GM21737 (cell line): ENCODE measurements at regions not wholly inside any gene's neighbourhood (a gene's known extent, or its start where the extent isn't known, plus 50 kb on each side); places are given as distances from the start of the nearest gene placed in this dataset.

Experiments used
- ATAC-seq: cut with Tn5 transposase; IDR thresholded peaks from one replicate; pipeline ENCODE4 v1.9.1; 2021; ENCODE audit warnings: mild to moderate bottlenecking, moderate library complexity; ENCODE audit not compliant: unreplicated experiment

- ATAC-seq, result no peak
Observed at GRCh38 chr5:96142184-96142781, 180.6 kb upstream of the ELL2 start.

DNA sequence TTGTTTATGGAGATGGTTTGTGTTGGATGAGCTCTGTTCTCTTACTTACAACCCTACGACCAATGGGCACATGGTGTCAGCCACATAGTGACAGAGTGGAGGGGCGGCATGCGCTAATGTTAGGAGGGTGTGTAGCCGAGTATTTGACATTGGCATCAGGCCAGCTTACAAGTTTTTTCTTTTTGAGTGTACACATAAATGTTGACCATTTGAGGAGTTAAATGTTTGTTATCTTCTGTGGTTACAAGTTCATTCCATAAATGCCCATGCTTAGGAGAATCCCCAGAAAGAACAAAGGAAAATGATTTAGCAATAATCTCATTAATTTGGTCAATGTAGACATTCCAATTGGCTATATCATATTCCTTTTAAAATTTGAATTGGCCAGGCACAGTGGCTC lies 180.1 kb upstream of the ELL2 start:
- ATAC-seq, result no peak

DNA sequence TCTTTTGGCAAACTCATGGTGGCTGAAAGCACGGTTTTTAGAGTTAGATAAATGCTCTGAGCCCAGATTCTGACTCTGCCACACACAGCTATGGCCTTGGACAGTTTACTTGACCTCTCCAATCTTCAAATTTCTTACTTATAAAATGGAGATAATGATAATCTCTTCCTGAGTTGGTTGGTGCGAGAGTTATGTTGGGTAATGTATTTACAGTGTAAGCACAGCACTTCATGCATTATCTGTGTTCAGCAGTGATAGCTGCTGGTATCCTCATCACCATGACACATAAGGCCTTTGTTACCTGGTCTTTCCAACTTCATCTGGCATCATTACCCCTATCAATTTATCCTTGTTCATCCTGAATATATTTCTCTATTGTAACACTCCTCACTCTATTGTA lies 178.8 kb upstream of the ELL2 start:
- ATAC-seq, result no peak

DNA sequence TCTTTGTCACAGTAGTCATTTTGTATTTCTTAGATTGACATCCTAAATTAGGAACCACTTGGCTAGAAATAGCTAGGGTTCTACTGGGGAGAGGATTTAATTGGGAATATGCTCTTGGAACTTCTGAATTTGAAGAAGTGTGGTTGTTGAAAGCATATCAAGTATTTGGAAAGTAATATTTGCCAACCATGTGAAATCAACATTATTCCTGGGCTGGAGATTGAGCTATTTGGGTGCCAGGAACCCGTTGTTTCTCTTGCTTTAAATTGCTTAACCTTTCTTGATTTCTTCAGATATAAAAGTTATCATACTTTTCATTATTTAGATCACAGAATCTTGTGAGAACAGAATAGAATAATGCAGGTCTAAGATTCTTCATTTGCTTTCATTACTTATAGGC lies 178.4 kb upstream of the ELL2 start:
- no peak for ATAC-seq

DNA sequence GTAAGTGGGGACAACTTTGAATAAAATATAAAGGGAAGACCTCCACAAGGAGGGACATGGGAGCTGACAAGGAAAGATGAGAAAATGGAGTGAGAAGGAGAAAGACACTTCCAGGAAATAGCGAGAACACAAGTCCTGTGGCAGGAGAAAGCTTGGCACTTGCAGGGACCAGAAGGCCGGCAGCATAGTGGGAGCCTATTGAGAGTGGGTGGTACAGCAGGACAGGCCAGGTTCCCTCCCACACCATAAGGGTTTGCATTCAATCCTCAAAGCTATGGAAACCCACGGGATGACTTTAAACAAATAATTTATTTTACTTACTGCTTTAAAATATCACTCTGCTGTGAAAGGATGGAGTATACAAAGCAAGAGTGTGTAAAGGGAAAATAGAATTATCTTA lies 173.2 kb upstream of the ELL2 start:
- no peak for ATAC-seq

- ATAC-seq, result no peak
Observed at GRCh38 chr5:96133341-96134079, 171.9 kb upstream of the ELL2 start.

DNA sequence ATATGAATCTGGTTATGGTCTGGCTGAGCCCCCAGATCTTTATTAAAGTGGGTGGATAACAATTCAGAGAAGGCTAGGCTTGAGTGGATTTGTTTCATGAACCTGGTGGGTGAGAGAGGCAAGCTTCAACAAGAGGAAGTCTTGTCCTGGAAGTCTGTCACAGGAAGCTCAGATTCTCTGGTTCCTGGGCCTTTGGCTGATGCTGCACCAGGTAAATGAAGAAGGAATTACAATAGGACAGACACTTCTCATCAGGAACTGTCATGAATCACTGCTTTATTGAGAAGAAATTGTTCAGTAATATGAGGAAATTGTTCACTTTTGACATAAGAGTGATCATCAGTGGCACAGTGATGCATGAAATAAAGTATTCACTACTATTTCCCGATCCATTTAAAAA lies 167.6 kb upstream of the ELL2 start:
- ATAC-seq, result no peak

- ATAC-seq, result no peak
Observed at GRCh38 chr5:96128204-96128864, 166.7 kb upstream of the ELL2 start.

DNA sequence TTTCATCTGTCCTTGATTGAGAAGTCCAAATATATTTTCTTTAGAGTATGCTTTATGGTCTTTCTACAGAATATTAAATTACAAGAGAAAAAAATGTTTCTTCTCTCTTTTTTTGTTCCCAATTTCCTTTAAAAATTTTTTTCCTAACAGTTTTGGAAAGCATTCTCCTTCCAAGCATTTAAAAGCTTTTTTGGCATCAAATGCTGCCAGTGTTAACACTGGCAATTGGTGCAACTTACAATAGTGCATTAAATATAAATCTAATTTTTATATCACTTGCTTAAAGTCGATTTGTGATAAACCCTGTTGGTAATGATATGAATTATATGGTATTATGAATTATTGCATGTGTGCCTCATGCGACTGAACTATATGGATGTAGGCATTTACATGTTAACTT lies 165.9 kb upstream of the ELL2 start:
- ATAC-seq, result no peak

- no peak for ATAC-seq
Observed at GRCh38 chr5:96125231-96125891, 163.7 kb upstream of the ELL2 start.

- no peak for ATAC-seq
Observed at GRCh38 chr5:96124589-96124988, 162.9 kb upstream of the ELL2 start.

- no peak for ATAC-seq
Observed at GRCh38 chr5:96123418-96123817, 161.8 kb upstream of the ELL2 start.

DNA sequence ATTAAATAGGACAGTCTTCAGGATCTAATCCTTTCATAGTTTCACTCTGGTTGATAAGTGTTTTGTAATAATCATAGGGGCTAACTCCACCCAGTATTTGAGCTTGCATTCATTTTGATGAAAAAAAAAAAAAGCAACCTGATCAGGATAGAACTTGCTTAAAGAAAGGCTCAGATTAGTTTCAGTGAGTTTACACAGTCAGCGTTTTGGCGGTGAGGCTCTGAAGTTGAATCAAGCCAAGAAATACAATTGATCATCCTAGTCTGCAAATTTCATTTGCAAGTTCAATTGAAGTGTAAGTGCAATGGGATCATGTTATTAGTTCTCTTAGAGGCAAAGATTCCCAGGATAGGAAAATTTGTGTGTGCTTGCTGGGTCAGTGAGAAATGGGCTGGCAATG lies 159.7 kb upstream of the ELL2 start:
- ATAC-seq, result no peak

DNA sequence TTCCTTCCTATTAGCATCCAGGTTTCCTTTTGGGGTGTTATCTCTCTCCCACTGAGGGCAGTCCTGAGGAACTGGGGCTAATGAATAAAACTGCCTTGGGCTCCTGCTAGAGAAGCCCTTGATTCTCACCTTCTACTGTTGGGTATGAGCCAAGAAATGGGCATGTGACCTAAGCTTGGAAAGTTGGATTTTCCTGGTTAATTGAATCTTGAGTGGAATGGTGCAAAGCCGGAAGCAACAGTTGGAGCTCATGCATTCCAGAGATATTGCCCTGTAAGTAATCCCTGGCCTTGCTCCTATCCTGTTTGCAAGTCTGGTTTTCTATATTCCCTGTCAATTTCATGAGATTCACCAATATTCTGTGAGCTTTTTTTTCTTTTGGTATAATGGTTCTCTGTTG lies 158.5 kb upstream of the ELL2 start:
- no peak for ATAC-seq

DNA sequence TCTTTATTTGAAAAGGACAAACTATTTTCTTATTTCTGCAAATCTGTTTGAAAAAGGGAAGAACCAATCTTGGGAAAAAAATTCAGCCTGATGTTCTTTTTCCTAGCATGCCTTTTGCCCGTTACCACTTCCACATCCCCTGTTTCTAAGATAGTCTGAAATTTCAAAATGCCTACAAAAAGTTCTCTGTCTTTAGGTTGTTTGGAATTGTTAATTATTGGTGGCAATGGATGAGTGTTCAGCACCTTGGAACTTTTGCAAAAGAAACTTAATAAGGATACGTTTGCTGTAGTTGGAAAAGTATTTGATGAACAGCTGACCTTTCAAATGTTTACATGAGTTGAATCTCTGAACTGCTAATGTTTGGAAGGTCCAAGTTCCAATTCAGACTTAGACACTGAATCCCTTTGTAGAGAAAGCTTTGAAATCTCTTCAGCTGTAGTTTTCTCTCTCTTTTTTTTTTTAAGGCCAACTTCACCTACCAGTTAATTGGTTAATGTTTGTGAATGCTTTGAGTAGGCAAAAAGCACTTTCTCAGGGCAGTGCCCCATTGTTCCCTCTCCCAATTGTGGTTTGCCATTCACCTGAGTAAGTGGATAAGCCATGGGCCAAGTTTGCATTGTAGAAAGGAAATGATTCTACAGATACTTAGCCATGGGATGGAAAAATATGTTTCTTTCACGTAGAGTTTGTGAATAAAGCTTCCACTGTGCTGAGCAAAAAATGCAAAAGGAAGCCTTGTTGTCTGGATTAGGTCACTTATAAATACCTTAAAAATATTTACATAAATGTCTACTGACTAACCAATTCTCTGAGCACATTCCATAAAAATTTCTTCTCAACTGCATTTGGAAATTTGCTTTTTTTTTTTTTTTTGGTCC lies 156.4 kb upstream of the ELL2 start:
- no peak for ATAC-seq

DNA sequence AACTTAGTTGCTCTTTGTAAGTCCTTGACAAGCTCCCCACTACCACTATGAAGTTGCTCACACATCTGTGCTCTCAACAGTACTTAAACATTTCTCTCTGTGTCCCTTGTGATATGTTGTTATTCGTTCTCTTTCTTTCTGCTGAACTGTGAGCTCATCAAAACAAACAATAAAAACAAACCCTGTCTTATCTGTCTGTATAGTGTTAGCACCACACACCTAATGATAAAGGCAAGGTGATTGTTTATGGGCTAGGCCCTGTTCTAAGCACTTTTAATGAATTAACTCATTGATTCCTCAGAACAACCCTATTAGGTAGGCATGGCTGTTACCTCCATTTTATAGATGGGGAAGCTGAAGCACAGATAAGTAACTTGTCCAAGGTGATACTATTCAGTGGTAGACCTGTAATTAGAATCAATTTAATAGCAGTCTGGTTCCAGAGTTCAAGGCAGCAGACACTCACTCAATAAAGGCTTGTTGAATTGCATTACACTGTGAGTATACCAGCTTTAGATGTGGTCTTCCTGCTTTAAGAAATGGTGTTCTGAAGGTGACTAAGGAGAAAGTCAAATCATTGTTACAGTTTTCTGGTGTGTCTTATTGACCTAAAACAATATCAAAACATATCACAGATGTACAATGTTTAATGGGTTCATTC lies 153.6 kb upstream of the ELL2 start:
- no peak for ATAC-seq

DNA sequence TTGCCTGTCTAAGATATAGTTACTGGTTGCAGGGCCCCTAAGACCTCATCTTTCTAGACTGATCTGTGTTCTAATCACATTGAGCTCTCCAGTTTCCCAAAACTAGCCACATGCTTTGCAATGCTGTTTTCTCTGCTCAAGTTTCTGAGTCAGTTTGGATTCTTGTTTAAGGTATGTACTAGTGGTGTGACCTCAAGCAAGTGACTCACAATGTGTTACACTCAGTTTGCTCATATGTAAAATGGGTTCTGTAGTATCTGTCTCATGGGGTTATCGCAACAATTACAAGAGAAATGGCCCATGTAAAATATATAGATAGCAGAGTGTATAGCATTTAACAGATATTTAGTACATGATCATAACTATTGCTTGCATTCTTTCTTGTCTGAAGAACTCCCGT lies 153.1 kb upstream of the ELL2 start:
- no peak for ATAC-seq

DNA sequence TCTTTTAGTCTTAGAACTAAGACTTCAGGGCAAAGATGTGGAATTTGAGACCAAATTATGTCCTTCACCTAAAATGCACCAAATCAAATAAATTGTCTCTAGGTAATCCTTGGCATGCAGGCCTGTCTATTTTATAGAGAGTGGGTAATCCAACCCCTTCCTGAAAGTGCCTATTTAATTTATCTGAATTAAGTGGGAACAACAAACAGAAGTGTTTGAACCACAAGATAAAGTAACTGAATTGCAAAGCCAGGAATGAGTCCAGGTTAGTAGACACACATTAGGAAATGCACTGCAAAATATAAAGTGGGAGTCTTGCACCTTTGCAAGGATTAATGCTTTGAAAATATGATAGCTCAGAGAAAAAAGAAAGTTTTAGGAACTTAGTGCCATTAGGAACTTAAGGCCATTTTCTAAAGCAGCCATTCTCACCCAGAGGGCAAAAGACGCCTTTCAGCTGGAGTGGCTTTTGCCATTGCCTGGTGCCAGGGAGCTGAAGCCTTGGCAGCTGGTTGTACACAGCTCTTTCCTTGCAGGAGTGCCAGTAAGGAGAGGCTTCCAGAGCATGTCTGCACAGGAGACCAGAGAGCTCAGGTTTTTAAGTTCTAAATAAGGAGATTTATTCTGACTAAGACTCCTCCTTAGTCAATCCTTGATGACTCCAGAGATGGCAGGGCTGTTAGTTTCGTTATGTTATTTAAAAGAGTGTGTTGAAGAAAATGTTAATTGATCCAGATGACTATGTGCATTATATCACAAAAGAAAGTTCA lies 151.7 kb upstream of the ELL2 start:
- ATAC-seq, result no peak

DNA sequence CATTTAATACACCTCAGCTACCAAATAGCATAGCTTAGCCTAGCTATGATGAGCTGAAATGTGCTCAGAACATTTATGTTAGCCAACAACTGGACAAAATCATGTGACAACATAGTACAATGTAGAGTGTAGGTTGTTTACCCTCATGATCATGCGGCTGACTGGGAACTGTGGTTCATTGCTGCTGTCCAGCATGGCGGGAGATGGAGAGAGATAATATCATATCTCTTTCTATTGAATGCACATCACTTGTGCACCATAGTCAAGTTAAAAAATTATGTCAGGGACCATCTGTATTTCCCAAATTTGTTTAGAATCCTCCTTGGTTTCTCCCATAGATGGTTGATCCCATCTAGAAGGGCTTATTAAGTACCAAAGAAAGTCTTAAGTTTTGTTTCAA lies 151.1 kb upstream of the ELL2 start:
- no peak for ATAC-seq
